RPMI7951 (cell line): ENCODE measurements at regions not wholly inside any gene's neighbourhood (a gene's known extent, or its start where the extent isn't known, plus 50 kb on each side); places are given as distances from the start of the nearest gene placed in this dataset.
"Not testable (repeated sequence)": the region's sequence is repeated elsewhere in the genome, so short reads cannot be mapped to it uniquely, and the experiment has no call there.

Experiments
- DNase-seq: peaks from one replicate; pipeline ENCODE4 v3.0.0-alpha.2; 2012; ENCODE audit warnings: low read depth

DNA sequence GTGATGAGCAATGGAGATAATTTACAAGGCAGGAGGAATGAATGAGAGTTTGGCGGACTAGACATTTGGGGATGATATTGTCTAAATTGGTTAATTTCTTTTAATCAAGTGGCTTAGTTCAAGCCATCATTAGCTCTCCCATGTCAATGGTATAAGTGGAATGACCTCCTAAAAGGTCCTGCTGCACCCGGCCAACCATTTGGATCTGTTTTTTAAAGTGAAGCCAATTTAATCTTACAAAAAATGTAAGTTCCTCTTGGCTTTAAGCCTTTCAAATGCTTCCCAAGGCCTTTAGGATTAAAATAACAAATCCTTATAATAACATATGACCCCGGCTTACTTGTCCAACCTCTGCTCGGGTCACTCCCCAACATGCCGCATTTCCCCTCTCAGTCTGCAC is 484.4 kb upstream of the ADAMTS9 start:
- no peak for DNase-seq

- peak; percentile 74 for DNase-seq
These were observed 482.7 kb upstream of the ADAMTS9 start for GRCh38 chr3:65170390-65171042.

- no peak for DNase-seq
These were observed 482.2 kb upstream of the ADAMTS9 start for GRCh38 chr3:65169961-65170360.

- no peak for DNase-seq
These were observed 480.7 kb upstream of the ADAMTS9 start for GRCh38 chr3:65168547-65168946.

- DNase-seq = no peak
These were observed 478.7 kb upstream of the ADAMTS9 start for GRCh38 chr3:65166531-65166930.

DNA sequence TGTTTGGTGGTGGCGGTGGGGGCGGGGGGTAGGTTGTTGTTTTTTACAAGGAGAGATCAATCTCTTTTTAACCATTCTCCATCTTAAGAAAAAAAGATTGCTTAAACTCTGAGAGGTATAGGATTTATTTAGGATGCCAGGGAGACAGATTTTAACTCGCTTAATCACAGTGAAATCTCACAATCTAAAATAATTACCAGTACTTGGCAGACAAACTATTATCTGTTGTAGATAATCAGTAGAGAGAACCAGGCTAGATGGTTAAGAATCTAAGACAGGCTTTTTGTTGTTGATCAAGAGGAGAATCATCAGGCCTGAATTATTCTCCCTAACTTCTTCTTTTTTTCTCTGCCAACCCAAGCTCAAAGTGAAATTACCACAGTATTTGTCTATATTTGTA is 470.2 kb upstream of the ADAMTS9 start:
- no peak for DNase-seq

- peak; percentile 44 for DNase-seq
These were observed 466.2 kb upstream of the ADAMTS9 start for GRCh38 chr3:65153850-65154512.

DNA sequence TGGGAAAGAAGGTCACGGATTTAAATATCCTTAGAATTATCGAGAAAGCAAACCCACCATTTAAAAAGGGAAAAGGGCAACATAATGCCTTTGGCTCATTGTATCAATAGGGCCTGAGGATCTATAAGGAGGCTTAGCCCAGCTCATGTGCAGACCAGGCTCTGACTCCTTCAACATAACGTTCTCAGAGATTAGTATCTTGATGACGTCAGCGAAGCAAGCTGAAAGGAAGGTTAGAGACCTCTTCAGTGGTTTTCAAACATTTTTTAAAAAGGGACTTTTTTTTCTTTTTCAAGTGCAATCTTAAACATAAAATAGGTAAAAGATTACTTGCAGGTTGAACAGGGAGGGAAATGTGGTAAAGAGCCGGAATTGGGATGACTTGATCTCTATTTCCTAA is 463.9 kb upstream of the ADAMTS9 start:
- DNase-seq = no peak

- no peak for DNase-seq
These were observed 462.1 kb upstream of the ADAMTS9 start for GRCh38 chr3:65149877-65150276.

DNA sequence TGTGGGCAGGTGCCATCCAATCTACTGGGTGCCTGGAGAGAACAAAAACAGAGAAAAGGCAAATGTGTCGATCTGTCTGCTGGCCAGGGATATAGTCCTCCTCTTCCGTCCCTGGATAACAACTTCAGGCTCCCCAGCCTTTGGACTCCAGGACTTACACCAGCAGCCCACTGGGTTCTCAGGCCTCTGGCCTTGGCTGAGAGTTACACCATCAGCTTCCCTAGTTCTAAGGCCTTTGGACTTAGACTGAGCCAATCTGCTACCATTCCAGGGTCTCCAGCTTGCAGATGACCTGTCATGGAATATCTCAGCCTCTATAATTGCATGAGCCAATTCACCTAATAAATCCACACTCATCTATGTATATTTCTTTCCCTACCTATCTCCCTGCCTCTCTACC is 460.9 kb upstream of the ADAMTS9 start:
- no peak for DNase-seq

DNA sequence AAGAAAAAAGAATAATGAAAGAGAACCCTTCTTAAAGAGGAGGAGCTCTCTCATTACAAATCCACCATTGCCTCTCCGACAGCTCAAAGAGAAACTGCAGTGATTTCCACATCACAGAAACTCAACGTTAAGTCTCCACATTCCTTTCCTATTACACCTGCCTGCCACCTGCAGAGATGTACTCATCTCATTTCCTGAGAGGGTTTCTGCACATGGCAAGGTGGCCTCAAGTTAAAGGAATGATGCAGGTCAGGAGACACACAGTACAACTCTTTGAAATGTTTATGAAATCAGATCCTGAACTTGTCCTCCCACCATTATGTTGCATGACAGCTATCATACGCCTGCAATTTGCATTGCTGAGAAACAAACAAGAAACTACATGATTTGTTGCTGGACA is 458.4 kb upstream of the ADAMTS9 start:
- peak; percentile 4 for DNase-seq

DNA sequence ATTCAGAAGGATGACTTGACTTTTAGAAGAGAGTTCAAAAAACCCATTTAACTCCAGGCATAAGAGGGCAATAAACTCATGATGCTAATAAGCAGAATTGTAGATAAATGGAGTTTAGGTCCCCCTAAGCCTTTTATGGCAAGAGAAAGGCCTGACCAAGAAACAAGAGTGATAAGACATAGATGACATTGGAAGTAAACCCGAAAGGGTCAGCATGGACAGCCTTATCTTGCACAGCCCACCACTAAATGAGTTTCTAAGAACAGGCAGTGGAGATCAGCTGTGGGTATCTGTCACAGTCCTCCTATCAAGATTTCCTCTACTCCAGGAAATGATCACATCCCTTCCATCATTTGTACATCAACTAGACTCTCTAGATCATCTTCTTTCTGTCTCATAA is 457.9 kb upstream of the ADAMTS9 start:
- DNase-seq = no peak

- DNase-seq = no peak
These were observed 457.1 kb upstream of the ADAMTS9 start for GRCh38 chr3:65144791-65145351.

DNA sequence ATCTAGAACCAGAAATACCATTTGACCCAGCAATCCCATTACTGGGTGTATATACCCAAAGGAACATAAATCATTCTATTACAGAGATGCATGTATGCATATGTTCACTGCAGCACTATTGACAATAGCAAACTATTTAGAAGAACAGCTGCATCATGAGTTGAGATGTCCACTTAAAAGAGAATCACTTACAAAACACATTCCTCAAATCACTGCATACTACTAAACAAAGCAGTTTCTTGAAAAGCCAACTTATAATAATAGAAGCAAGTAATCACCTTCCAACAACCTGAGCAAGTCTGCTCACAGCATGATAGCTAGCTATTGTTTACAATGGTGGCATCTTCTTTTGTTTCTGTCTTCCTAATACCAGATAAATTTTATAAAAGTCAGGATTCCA is 454.7 kb upstream of the ADAMTS9 start:
- DNase-seq = no peak

- no peak for DNase-seq
These were observed 450.8 kb upstream of the ADAMTS9 start for GRCh38 chr3:65138556-65138955.

DNA sequence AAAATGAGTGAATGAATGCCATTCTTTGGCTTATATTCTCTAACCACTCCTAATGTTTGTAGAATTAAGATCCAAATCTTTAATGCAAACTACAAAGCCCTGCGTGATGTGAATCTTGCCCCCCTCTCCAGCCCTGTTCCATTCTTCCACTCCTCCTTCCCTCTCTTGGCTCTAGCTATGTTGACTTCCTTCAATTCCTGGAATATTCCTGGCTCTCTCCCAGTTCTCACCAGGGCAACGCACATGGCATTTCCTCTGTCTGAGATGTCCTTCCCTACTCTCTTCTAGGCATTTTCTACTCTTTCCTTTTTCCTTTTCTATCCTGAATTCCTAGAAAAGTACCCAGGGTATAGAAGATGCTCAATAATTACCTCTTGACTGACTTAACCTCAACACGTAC is 446.0 kb upstream of the ADAMTS9 start:
- DNase-seq = not testable (repeated sequence)

DNA sequence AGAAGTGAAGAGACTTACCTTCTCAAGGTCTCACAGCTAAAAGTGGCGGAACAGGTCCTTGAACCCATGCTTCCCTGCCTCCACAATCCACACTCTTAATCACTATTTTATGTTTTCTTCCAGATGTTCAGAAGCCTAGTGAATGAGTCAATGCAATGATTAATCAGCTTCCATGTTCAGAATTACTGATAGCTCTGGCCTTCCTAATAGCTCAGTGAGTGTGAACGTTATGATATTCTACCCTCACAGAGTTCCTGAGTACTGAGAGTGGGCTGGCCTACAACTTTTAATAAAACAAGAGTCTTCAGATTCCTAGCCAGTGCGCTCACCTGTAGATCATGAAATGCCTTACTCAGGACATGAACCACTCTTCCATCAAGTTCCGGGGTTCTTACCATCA is 443.0 kb upstream of the ADAMTS9 start:
- DNase-seq = no peak

DNA sequence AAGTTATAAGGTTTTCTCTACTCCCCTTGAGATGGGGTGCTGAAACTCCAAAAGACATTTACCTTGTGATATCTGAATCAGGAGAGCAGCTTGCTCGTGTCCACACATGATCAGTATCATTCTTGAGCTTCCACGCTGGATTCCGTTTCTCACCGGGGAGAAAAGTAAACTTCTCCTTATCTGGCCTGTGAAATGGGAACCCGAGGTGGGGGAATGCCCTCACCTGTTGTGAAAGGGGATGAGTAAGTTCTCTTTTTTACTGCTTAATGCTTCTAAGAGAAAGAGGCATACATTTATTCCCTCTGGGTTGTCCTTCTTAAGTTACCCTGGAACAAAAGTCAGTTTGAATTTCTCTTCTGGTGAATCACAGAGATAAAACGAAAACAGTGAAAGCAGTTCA is 440.5 kb upstream of the ADAMTS9 start:
- no peak for DNase-seq

GRCh38 chr3:65126527-65127410 is 439.0 kb upstream of the ADAMTS9 start:
- DNase-seq = peak; percentile 65

GRCh38 chr3:65120156-65120555 is 432.4 kb upstream of the ADAMTS9 start:
- DNase-seq = not testable (repeated sequence)

DNA sequence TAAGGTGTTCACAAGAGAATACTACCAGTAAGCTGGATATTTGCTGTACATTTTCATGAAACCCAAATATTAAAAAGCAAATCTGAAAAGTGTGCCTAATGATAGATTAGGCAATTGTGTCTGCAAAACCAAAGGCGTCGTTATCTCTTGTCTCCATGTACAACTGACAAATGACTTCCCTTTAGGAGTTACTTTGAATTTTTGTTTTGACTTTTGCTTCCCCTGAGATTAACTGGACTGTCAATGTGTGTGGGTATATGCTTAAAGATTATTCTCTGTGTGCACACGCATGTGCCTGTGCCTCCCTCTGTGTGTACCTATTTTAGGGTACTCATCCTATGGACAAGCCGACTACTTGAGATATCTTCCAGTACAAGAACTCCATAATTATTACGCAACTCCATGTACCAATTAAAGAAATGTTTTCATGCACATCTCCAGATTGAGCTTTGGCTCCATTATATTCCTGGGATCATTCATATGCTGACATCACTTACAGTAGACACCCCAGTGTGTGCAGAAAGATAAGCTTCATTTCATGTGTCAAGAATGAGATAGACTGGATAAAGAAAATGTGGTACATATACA is 431.2 kb upstream of the ADAMTS9 start:
- no peak for DNase-seq

- no peak for DNase-seq
These were observed 426.2 kb upstream of the ADAMTS9 start for GRCh38 chr3:65114041-65114440.
